HG02885 (cell line): ENCODE measurements at regions not wholly inside any gene's neighbourhood (a gene's known extent, or its start where the extent isn't known, plus 50 kb on each side); places are given as distances from the start of the nearest gene placed in this dataset.

Experiments used
- ATAC-seq: cut with Tn5 transposase; IDR thresholded peaks from one replicate; pipeline ENCODE4 v1.9.1; 2021; ENCODE audit warnings: mild to moderate bottlenecking; ENCODE audit not compliant: unreplicated experiment, poor library complexity

DNA sequence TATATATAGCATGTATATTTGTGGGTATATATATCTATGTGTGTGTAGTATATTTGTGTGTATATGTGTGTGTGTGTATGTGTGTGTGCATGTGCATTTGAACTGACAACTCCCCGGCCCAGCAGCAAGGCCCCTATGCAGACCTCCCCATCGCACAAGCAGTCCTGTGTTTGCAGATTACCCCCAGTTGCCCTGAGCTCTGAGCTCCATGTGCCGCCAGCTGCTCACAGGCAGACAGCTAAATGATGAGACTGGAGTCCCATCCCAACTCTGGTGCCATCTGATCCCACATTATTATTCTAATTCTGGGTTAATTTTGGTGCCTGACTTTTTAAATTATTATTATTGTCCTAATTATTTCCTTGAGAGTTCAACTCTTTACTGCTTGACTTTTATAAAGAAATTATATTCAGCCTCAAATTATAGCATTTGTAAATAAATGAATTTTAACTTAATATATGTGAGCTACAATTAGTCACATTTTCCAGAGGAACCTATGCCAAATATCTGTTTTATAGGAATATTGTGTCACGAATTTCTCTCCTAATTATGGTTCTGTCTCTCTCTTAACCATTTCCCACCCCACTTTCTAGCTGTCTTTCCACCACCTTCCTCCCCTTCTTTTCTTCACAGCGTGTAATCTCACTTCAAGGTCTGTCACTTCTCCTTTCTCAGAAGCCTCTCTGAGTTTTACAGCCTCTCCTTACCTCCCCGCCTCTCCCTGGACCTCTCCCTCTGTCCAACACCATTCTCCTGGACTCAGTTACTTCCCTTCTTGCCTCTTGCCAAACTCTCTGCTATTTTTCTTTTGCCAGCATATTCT lies 90.6 kb upstream of the SYNDIG1 start:
- no peak for ATAC-seq

DNA sequence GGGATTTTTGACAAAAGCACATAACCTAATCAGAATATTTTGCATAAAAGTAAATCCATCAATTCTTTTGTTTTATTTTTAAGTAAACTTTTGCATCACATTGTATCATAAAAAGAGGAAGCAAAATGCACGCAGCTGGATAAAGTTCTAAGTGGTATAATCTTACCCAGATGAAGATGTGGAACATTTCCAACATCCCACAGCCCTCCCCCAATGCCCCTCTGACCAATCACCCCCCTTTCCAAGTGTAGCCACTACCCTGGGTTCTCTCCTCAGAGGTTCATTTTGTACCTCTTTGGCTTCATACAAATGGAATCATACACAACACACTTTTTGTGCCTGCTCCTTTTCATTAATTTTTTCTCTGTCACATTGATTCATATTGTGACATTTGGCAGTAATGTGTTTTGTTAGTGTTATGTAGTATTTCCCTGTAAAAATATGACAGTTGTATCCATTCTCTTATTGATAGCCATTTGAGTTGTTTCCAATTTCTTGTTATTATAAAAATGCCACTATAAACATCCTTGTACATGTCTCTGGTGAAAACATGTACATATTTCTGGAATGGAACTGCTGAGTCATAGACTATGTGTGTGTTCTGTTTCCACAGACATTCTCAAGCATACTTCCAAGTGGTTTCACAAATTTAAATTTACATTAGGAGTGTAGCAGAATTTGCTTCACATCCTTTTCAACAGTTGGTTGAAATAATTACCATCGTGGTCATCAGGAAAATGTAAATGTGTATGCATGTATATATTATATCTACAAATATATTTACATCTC lies 92.9 kb upstream of the SYNDIG1 start:
- no peak for ATAC-seq

DNA sequence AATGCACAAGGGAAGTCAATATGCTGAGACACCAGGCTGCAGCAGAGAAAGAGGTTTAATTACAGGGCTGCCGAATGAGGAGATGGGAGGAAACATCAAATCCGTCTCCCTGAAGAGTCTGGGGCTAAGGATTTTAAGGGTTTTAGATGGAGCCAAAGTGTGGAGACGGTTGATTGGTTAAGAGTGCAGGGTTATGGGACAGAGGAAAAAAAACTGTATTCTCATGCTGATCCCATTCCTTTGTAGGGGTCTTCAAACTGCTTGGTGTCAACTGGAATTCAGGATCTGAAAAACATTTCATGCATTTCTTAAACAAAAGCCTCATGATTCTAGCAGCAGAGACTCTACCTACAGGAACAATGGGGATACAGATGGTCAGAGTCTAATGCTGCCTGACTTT lies 96.1 kb upstream of the SYNDIG1 start:
- no peak for ATAC-seq

DNA sequence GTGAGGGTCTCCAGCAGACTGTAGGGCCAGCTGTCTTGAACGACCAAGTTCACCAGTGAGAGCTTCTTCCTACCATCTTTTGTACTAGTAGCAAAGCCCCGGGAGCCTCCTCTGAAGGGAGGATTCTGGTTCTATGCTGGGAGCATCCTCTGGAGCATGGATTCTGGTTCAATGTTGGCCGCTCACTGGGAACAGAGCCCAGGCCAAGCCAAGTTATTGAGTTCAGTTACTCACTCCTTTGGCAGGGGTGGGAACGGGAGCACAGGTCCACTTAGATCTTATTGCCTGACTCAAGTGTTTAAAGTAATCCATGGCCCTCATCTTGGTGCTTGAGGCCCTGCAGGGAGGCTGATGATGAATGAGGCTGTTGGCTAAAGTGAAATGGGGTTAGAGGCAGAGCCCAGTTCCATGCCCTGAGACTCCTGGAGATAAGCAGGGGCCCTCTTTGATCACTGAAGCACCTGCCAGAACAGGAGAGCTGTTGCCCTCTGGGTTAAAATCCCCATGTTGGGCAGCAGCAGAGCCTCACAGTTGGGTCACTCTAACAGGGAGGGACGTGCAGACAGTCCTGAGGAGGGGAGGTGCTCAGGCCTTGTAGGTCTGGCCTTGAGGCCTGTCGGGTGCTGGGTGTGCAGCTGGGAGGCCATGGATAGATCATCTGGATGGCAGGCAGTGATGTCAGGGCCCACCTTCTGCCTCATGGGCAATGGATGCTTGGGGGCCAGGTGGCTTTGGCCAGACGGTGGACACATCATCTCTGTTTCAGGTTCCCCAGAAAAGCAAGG lies 98.3 kb upstream of the SYNDIG1 start:
- ATAC-seq, result no peak

DNA sequence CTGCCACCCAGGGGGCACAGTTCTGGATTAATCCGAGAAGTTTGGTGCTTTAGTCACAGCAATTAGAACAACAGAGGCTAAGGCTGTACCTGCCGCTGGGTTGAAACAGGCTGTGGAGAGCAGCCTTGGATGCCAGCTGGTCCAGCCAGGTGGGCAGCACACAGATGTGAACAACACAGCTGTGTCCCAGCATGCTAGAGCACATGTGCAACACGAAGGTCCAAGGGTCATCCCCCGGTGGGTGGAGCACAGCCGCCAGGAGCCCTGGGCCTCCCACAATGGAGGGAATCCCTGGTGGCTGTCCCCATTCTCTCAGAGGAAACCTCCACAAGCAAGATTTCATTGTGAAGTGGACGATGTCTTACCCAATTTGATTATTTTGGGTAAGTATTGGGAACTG lies 99.2 kb upstream of the SYNDIG1 start:
- ATAC-seq, result no peak

DNA sequence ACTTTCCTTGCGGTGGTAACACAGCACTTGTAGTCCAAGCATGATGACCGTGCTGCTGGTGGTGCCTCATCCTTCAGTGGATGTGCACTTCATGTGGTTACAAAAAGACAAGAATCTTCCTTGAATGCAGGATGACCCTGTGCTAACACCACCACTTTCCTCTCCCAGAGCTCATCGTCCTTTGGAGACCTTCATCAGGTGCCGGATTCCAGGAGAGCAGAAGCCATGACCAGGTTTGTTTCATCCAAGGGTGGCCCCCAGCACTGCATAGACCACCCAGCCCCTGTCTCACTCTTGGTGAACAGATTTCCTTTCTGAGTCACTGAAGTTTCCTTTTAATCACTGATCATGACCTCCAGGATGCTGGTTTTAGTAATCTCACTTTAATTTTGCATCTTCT lies 101.2 kb upstream of the SYNDIG1 start:
- ATAC-seq, result no peak

DNA sequence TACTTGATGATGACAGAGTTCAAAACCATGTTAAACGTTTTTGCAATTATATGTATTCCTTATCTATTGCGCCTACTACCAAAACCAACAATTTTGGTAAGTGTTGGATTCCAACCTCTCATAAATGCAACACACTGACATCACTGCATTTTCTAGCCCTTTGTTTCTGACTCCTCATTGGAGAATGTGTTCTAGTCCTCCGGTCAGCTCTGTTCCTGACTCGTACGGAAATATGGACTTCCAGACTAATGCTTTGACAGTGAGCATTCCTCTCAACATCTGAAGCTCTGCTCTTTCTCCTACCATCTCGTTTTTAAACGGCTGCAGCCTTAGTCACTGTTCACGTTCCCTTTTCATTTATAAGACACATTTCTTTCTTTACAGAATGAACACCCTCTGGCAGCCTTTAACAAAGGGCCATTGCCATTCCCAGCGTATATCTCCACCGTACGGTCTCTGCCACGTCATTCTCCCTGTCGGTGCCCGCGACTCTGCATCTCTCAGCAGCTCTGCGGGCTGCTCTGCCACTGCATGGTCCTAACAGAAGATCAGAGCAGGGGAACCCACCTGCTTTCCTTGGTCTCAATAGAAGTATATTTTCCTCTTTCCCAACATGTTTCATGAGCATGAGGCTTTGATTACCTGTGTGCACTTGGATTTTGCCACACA lies 103.0 kb upstream of the SYNDIG1 start:
- ATAC-seq, result no peak

DNA sequence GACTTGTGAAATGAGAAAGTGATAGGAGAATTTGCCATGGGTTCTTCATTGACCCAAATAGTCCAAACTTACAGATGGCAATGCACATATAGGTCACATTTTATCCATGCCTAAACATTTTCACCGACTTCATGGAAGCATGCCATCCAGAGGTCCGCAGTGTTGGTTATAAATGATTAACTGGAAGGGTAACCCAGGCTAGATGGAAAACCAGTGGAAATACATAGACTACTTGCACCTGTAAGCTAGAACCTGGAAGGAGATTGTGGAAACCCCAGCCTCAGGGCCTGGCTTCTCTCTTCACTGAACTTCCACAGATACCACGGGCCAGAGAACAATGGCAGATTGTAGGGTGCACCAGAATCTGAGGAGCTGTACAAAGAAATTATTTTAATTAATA lies 103.8 kb upstream of the SYNDIG1 start:
- no peak for ATAC-seq

DNA sequence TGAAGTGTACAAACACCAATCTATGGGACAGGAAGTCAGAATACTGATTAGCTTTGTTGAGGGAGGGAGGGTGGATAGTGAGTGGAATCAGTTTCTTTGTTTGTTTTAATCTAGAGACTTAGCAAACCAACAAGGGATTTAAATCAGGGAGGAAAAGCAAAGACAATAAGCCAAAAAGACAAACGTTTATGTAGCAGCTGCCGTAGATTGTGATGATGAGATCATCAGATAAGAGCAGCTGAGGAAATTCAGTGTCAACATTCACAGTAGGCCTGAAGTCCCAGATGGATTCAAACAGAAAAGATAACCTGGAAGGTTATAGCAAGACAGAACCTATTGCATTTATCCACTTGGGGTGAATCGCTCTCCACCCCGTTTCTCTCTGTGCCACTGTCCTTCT lies 104.9 kb upstream of the SYNDIG1 start:
- no peak for ATAC-seq

DNA sequence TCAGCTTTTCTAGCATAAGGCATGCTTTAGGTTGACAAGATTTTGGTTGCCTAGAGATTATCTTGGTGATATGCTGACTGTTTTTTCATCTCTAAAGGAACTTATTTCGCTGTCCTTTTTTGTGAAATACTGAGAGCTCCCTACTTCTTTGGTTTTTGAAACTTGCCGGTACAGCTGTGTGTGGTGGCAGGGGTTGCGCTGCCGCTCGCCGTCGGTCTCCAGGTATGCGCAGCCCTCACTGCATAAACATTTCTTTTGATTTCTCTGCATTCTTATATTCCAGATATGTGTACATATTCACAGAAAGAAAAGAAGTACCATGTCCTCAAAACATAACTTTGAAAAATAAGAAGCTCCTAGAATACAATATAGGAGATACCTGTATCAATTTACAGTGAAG lies 106.4 kb upstream of the SYNDIG1 start:
- no peak for ATAC-seq

DNA sequence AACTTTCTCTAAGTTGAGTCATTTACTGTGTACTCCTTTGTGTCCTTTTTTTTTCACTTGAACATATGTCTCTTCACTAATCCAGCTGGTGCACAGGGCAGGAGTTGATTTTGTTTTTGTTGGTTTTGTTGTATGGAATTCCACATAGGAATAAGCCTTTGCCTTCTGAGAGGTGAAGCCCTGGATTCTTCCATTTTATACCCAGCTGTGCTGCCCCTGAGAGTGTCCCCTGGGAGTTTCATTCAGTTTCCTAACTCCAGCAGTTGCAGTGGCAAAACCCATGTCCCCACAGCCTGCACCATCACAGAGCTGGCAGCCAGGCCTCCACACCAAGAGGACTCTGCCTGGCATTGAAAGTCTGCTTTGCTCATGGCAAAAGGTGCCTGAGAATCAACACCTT lies 107.3 kb upstream of the SYNDIG1 start:
- ATAC-seq, result no peak

DNA sequence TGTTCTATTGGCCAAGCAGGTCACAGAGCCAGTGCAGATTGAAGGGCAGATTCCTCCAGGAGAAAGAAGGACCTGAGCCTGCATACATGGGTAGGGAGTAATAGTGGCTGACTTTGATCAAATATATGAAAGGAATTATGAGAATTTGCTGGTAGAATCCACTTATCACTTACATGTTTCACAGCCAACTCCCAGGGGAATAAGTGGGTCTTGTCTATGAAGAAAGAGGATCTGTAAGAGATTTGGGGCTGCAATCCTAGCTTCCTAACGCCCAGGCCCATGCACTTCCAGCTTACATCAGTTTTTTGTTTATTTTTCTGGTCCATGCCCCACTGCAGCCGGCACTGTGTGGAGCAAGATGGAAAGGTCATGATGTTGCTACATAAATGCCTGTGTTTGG lies 107.9 kb upstream of the SYNDIG1 start:
- ATAC-seq, result no peak

DNA sequence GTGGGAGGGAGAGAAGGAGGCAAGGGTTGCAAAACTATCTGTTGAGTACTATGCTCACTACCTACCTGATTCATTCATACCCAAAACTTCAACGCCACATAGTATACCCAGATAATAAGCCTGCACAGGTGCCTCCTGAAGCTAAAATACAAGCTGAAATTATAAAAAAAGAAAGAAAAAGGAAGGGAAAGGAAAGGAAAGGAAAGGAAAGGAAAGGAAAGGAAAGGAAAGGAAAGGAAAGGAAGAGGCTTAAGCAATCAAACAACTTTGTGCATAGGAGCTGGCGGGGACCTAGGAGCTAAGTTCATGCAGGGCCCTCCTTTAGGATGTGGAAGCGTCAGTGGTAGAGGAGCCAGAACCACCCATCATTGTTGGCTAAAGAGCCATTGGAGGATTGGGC lies 108.9 kb upstream of the SYNDIG1 start:
- ATAC-seq, result no peak

DNA sequence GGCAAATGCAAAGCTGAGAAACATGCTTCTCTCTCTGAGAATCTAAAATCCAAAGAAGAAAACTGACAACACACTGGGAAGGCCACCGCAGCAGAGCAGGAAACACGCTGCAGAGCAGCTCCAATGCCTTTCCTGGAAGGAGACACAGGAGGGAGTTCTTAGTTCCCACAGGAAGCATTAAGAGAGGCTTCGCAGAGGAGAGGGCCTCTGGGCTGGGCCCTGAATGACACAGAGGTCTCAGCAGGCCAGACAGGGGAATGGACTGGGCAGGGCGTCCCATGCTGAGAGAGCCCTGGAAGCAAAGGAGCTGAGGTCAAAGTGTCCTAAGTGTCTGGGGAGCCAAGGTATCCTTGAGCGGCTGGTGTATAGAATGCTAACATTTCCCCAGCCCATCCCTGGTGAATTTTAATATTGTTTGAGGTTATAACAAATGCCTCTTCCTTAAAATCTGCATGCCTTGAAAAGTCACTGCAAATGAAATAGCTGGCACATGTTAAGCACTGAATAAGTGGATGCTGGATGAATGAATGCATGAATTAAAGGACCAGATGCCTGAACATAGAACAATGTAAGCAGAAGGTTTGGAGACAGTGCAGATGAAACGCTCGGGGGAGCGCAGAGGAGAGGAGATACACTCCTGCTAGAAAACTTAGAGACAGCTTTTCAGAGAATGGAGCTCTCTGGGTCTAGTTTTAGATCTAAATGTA lies 110.0 kb upstream of the SYNDIG1 start:
- no peak for ATAC-seq

DNA sequence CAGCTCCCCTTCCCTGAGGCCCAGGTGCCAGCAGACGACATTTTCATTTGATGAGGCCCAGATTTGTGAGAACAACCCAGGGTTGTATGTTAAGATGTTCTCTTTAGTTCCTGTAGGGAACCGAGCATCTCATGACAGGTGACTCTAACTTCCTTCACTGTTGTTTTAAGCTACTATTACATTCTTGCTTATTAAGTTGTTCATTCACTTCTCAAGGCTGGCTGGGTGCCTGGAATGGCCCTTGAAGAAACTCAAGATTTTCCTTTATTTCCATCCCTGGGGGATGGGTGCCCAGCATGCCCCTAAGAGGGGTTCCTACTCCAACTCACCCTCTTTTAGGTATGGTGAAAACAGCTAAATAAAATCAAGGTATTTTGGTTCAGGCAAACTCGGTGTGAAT lies 111.5 kb upstream of the SYNDIG1 start:
- no peak for ATAC-seq

DNA sequence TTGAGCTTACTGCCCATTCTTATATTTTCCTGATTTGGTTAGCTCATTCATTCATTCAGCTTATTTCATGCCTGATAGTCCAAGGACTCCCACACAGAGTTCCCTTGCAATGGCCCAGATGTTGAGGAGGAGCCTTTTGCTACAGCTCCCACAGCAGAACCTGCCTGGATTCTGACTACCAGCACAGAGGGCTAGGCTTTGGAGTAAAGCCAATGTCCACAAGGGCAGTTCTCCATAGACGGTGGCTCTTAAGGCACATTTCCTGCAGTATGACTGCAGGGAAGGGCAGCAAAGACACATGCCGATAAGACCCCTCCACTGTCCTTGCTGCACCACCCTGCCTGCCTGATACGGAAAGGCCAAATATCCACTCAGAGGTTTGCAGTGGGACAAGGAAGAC lies 112.3 kb upstream of the SYNDIG1 start:
- ATAC-seq, result no peak

DNA sequence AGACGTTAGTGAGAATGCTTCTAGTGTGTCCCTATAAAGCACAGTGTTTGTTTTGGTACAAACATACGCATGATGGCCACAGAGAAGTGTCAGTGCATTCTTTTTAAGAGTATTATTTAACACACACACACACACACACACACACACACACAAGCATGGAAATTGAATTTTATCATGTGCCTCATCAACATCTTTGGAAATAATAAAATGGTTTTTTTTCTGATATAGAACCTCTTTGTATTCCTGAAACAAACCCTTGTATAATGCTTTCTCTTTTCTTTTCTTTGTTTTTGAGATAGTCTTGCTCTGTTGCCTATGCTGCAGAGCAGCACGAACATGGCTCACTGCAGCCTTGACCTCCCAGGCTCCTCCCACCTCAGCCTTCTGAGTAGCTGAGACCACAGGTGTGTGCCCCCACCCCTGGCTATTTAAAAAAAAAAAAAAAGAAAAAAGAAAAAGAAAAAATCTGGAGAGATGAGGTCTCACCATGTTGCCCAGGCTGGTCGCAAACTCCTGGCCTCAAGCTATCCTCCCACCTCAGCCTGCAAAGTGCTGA lies 116.2 kb upstream of the SYNDIG1 start:
- no peak for ATAC-seq

DNA sequence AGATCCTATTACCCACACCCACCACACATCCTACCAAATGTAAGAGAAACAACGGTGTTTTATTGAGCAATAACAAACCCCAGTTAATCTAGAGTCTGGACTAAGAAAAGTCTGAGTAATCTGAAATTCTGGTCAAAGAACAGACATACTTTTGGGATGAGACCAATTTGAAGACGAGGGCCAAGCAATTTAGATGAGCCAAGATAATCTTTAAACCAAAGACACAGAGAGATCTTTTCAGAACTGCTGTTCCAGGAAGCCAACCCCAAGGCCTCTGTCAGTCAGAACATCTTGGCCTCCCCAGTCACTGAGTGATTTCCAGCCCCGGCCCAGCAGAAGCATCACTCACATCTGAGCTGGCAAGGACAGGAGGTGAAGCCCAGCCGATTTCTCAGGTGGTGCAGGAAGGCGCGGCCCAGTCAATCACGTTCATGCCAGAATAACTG lies 118.5 kb upstream of the SYNDIG1 start:
- no peak for ATAC-seq

DNA sequence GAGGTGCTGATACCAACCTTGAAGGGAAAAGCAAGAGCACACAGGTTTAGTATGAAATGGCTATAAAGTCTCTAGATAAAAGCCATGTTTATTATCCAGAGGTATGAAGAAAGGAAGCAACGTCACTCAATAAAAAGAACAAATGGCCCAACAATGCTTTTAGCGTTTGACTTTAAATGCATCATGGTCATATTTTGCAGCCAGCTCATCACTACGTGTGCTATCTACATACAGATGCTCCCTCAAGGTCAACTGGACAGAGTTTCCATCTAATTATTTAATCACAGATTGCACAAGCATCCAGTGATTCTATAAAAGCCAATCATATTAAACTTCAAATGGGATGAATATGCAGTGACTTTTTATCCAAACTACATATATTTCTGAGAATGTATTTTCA lies 127.6 kb upstream of the SYNDIG1 start:
- ATAC-seq, result no peak

DNA sequence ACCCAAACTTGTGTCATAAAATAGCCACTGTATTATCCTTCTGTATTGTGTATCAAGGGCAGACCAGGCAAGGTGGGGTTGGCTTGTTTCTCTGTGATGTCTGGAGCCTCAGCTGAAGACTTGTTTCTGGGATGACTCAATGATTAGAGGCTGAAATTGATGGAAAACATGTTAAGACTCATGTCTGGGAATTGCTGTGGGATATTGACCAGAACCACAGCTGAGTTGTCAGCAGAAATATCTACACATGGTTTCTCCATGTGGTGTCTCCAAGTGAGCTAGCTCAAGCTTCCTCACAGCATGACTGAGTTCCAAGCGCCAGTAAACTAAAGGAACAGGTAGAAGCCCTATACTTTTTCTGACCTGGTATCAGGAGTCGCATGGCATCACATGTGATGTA lies 128.5 kb upstream of the SYNDIG1 start:
- ATAC-seq, result no peak
